OCI-LY1 (cell line): ENCODE measurements at regions not wholly inside any gene's neighbourhood (a gene's known extent, or its start where the extent isn't known, plus 50 kb on each side); places are given as distances from the start of the nearest gene placed in this dataset.

ENCODE experiments used
- CTCF ChIP-seq: fragments of 200-600 bp; sonication (generic), shearing (Covaris generic); IDR thresholded peaks from 2 replicates; pipeline ENCODE4 v1.5.1; 2017; ENCODE audit warnings: mild to moderate bottlenecking, antibody characterized with exemption, low read length, moderate library complexity, mixed read lengths
- EZH2 ChIP-seq: fragments of 200-600 bp; sonication (generic), shearing (Covaris generic); IDR thresholded peaks from 2 replicates; pipeline ENCODE4 v1.8.0; 2017; ENCODE audit warnings: borderline replicate concordance, mixed run types, mild to moderate bottlenecking, antibody characterized with exemption, low read length, moderate library complexity, mixed read lengths

- no peak for TF ChIP-seq CTCF
- no peak for TF ChIP-seq EZH2
These were observed 219.4 kb upstream of the CYRIA start for GRCh38 chr2:16885027-16885426.
